KOPT-K1 (cell line): ENCODE measurements at regions not wholly inside any gene's neighbourhood (a gene's known extent, or its start where the extent isn't known, plus 50 kb on each side); places are given as distances from the start of the nearest gene placed in this dataset.

ENCODE experiments used
- H3K27ac ChIP-seq: fragments of 200-600 bp; sonication (generic); 2 replicates; pipeline ENCODE4 v1.5.1; 2016; ENCODE audit warnings: antibody characterized with exemption, mild to moderate bottlenecking, low read depth, low read length; ENCODE audit not compliant: poor library complexity, severe bottlenecking
- H3K36me3 ChIP-seq: fragments of 200-600 bp; sonication (generic); 2 replicates; pipeline ENCODE4 v1.5.1; 2017; ENCODE audit warnings: antibody characterized with exemption, mild to moderate bottlenecking, low read length, moderate library complexity; ENCODE audit not compliant: insufficient read depth
- H3K9me3 ChIP-seq: fragments of 200-600 bp; sonication (generic); 2 replicates; pipeline ENCODE4 v1.5.1; 2017; ENCODE audit warnings: antibody characterized with exemption, low read length, mild to moderate bottlenecking; ENCODE audit not compliant: insufficient read depth, poor library complexity, severe bottlenecking

DNA sequence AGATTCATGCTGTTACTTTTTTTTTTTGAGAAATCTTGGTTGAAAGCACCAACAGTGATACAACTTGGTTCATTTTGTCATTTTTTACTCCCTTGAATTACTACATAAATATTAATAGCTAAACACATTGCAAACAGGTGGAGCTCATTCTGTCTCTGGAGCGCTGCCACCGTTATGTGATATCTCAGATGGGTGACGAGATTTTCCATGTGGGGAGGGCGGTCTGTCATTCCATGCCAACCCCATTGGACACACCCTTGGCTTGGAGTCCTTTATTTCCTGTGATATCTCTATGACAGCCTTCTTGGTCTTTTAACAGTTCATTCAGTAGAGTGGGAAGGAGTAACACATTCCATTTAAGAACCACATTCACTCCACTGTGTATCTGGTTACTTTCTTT, 794.8 kb downstream of the SATB2 start:
- Histone ChIP-seq H3K36me3 (no peaks in the 10 kb centered on the region), H3K27ac (no peak overlapping the region), H3K9me3 (no peaks in the 10 kb centered on the region)

DNA sequence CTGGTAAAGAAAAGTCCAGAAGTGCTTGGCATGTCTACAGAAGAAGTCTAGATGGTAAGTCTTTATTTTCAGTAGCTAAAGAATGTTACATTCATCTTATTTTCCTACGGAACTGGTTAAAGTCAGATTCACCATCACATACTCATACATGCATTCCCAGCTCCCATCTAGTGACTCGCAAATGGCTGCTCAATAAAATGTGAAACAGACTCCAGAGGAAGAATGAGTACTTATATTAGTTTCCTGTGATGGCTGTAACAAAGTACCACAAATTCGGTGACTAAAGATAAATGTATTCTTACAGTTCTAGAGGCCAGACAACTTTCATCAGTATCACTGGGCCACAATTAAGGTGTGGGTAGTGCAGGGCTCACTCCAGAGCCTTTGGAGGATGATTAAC, 797.2 kb downstream of the SATB2 start:
- no peak overlapping the region for H3K27ac ChIP-seq
- no peaks in the 10 kb centered on the region for H3K9me3 ChIP-seq
- H3K36me3 ChIP-seq: no peaks in the 10 kb centered on the region

DNA sequence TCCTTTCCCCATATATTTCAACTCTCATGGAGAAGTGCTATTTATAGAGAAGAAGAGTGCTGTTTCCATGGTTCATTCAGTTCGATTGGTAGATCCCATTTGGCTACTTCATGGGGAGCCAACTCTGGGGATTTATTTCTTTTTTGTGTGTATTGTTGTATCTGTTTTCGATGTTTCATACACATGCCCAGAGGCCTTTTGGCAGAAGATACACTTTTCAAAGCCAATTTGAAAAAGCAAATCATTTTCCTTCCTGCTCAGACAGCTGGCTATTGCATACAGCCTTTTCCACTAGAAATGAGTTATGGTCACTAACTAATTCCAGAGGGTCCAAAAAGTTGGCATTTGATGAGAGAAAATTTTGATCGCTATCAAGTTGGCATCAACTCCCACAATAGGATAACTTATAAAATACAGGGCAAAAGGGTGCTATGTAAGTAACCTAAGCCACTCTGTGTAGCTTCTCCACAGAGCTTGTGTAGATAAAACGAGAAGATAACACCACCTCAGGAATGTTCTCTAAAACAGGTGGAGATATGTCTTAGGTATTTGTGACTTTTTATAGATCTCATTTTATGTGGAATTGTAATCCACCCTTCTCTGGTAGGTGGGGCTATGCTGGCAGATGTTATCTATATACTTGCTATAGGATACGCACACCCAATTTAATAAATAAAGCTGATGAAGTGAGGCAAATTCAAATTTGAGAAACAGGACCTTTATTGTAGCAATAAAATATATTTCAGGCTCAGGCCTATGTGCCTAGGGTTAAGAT, 798.5 kb downstream of the SATB2 start:
- no peak overlapping the region for H3K27ac ChIP-seq
- no peaks in the 10 kb centered on the region for H3K36me3 ChIP-seq
- no peaks in the 10 kb centered on the region for H3K9me3 ChIP-seq

DNA sequence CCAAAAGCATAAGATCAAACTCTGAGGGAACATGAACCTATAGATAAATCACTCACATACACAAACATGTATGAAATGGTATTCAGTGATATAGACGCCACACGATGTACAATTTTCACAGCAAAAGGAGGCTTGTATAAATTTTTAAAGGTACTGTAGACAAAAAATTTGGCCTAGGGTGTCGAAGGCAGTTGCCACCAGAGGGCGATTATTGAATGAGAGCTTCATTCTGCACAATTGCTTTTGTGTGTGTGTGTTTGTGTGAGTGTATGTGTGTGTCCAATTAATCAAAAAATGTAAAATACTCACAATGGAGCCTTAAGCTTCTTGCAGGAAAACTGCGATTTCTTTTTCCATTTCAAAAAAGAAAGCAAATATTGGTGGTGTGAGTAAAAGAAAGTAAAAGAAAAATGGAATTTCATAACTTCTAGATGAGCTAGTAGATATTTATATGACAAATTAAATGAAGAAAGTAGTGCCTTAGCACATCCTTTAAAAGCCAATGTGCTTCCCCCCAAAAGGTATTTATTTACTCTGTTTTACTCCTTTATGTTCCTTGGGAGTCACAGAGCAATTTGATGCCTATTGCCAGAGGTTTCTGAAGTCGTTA, 800.1 kb downstream of the SATB2 start:
- no peaks in the 10 kb centered on the region for H3K9me3 ChIP-seq
- no peaks in the 10 kb centered on the region for H3K36me3 ChIP-seq
- H3K27ac ChIP-seq: no peak overlapping the region

DNA sequence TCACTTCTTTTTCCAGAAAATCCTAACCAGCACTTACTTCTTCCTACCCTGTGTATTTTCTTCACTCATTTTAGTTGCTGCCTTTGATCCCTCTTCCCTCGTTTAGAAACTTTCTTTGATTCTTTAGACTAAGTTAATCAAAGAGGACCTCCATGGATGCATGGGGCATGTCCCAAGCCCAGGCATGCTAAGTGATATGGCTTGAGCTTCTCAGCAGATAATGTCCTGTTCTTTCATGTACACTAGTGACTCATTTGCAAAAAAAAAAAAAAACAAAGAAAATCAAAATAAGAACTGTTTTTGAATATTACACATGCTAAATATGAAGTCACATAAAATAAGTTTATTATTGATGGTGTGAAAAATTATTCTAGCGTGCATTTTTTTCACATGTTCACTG, 800.9 kb downstream of the SATB2 start:
- Histone ChIP-seq H3K27ac (no peak overlapping the region), H3K9me3 (no peaks in the 10 kb centered on the region), H3K36me3 (no peaks in the 10 kb centered on the region)

GRCh38 chr2:198654646-198655045, 803.1 kb downstream of the SATB2 start:
- Histone ChIP-seq H3K9me3 (no peaks in the 10 kb centered on the region), H3K36me3 (no peaks in the 10 kb centered on the region), H3K27ac (no peak overlapping the region)

GRCh38 chr2:198653311-198653710, 804.4 kb downstream of the SATB2 start:
- Histone ChIP-seq H3K27ac (no peak overlapping the region), H3K36me3 (no peaks in the 10 kb centered on the region), H3K9me3 (no peaks in the 10 kb centered on the region)

GRCh38 chr2:198652461-198652860, 805.3 kb downstream of the SATB2 start:
- no peaks in the 10 kb centered on the region for H3K36me3 ChIP-seq
- no peaks in the 10 kb centered on the region for H3K9me3 ChIP-seq
- no peak overlapping the region for H3K27ac ChIP-seq

DNA sequence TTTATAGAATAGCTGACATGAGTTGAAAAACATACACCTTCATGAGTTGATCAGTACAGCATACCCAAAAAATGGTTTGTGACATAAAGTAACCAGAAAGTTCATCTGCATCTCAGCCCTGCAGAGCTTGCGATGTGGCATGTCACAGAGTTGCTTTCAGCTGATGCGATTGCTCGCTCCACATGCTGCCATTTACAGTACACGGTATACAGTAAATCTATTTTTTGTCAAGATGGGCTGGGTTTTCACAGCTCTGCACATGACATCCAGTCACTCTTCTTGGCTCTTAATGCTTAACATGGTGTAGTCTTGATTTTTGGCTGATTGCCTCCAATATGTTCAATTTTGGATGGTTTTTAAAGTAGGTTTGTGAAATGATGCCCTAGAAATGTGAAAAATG, 811.9 kb downstream of the SATB2 start:
- Histone ChIP-seq H3K27ac (no peak overlapping the region), H3K36me3 (no peaks in the 10 kb centered on the region)

DNA sequence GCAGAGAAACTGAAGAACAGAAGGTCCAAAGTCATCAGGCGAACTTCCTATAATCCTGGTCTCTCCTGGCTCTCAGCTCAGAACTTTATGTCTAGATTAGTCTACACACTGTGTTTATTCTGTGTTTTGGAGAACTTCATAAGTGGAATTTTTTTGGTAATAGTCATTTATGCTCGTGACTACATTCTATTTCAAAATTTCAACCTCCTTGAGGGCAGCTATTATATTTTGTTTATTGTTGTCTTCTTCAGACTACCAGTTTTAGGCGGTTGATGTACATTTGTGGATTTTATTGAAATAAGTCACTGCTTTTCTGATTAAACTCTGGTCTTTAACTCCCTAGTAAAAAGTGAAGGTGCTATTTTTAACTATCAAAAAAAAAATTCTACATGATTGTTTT, 816.6 kb downstream of the SATB2 start:
- H3K9me3 ChIP-seq: no peaks in the 10 kb centered on the region
- no peak overlapping the region for H3K27ac ChIP-seq
- H3K36me3 ChIP-seq: no peaks in the 10 kb centered on the region

More for the DNA sequence above, 811.9 kb downstream of the SATB2 start:
- H3K9me3 ChIP-seq: no peaks in the 10 kb centered on the region

DNA sequence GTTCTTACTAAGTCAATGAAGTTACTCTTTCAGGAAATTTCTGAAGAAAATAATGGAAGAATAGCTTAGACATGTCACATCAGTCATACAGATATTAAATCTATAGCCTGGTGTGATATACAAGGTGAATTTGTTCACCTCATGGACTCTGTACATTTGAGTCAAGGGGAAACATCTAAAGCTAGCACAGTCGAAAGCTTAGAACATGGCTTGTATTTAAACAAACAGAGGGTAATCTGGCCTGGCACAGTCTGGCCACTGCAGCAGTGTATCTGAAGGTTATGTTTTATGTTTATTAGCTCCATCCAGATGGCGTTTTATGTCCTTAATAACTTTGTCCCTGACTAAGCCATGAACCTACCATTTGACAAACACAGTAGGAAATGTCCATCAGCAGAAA, 817.3 kb downstream of the SATB2 start:
- Histone ChIP-seq H3K27ac (no peak overlapping the region), H3K9me3 (no peaks in the 10 kb centered on the region), H3K36me3 (no peaks in the 10 kb centered on the region)

DNA sequence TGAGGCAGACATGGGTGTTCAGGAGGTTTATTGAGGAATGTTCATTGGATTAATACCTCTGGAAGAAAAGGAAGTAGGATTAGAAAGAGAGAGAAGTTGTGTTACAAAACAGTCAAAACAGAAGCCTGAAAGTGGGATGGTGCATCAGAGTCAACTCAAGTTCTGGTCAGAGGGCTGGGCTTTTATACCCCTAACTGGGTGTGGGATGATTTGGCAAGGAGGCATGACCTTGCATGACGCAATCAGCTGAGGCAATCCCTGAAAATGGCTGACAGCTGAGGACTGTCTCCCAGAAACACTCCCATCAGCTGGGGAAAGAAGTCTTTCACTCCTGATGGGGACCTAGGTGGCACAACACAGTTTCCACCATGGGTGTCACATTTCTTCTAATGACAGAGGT, 818.2 kb downstream of the SATB2 start:
- Histone ChIP-seq H3K9me3 (no peaks in the 10 kb centered on the region), H3K36me3 (no peaks in the 10 kb centered on the region), H3K27ac (no peak overlapping the region)

DNA sequence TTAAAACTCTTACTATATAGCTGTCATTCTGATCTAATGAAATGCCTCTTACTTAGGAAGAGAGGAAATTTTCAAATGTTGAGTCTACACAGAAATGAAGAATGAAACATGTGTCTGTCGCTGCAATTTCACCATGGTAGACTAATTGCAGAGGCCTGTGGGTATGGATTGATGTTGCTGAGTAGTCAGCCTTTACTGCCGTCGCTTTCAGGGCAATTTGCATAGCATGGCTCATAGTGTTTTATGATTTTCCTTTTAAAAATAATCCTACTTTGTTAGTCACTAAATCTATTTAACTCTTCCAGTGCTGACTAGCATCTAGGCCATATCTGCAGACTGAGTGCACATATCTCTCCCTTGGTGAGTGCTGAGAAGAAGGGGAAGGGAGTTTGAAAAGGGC, 819.2 kb downstream of the SATB2 start:
- H3K36me3 ChIP-seq: no peaks in the 10 kb centered on the region
- no peak overlapping the region for H3K27ac ChIP-seq
- no peaks in the 10 kb centered on the region for H3K9me3 ChIP-seq

GRCh38 chr2:198630384-198630783, 826.0 kb downstream of the PLCL1 start:
- no peak overlapping the region for H3K27ac ChIP-seq
- no peaks in the 10 kb centered on the region for H3K36me3 ChIP-seq
- H3K9me3 ChIP-seq: no peaks in the 10 kb centered on the region

- no peaks in the 10 kb centered on the region for H3K36me3 ChIP-seq
- H3K27ac ChIP-seq: no peak overlapping the region
- no peaks in the 10 kb centered on the region for H3K9me3 ChIP-seq
These were observed 824.2 kb downstream of the PLCL1 start for GRCh38 chr2:198628596-198628995.
